GM18502 (cell line): ENCODE measurements at regions not wholly inside any gene's neighbourhood (a gene's known extent, or its start where the extent isn't known, plus 50 kb on each side); places are given as distances from the start of the nearest gene placed in this dataset.
"Not testable (repeated sequence)": the region's sequence is repeated elsewhere in the genome, so short reads cannot be mapped to it uniquely, and the experiment has no call there.

ENCODE experiments used
- ATAC-seq: cut with Tn5 transposase; IDR thresholded peaks from one replicate; pipeline ENCODE4 v1.9.1; 2021; ENCODE audit warnings: mild to moderate bottlenecking; ENCODE audit not compliant: unreplicated experiment, poor library complexity

DNA sequence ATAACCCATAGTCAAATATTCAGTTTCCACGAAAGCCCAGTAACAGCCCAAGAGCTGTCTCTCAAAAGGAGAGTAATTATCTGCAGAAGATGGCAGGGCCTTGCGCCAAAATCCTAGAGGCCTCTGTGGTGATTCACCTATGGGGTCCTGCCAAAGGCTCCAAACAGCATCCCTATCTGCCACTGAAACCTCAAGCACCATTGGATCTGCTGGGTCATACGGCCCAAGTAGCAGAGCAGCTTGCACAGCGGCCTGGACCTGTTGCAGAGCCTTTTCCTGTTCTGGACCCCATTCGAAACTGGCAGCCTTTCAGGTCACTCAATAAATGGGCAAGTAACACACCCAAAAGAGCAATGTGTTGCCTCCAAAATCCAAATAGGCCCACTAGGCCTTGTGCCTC lies 183.2 kb upstream of the IPO5 start:
- not testable (repeated sequence) for ATAC-seq

- not testable (repeated sequence) for ATAC-seq
Observed at GRCh38 chr13:97772466-97772865, 181.0 kb upstream of the IPO5 start.

DNA sequence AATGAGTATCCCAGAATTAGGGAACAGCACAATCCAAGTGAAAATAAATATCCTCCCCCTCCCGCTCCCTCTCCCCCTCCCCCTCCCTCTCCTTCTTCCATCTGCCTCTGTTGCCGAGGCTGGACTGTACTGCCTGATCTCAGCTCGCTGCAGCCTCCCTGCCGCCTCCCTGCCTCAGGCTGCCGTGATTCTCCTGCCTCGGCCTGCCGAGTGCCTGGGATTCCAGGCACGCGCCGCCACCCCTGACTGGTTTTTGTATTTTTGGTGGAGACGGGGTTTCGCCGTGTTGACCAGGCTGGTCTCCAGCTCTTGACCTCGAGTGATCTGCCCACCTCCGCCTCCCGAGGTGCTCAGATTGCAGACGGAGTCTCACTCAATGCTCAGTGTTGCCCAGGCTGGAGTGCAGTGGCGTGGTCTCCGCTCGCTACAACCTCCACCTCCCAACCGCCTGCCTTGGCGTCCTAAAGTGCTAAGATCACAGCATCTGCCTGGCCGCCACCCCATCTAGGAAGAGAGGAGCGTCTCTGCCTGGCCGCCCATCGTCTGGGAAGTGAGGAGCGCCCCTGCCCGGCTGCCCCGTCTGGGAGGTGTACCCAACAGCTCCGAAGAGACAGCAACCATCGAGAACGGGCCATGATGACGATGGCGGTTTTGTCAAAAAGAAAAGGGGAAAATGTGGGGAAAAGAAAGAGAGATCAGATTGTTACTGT lies 178.9 kb upstream of the IPO5 start:
- ATAC-seq, result not testable (repeated sequence)

DNA sequence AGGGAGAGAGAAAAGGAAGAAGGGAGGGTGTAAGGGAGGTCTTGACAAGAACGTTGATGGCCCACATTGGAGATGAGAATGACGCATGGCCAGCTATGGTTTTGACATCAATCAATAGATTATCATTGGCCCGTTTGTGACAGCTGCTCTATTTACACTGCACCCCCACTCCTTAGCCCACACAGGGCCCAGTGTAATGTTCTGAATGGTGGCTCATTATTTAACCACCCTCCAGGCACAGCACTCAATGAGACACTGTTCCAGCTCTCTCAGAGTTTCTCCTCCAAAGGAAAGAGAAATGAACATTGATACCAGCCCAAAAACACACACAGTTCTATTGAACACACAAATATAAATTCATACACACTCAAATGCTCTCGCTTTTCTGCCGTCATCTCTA lies 173.0 kb upstream of the IPO5 start:
- no peak for ATAC-seq

DNA sequence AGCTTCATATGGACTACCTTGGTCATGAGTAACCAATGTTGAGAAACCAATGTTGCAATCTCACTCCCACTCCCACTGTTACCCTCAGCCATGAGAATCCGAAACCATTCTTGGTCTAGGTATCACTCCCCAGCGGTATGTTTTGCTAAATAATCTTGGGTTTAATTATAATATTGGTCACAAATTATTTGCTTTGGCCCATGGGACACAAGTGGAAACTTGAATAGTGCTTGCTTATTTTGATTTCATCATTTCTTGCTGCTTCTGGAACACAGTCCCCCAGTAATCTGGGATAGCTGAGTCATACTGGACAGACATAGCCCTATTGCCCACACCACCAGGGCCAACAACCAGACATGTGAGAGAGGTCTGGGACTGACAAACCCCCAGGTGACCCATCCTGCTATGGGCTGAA lies 171.6 kb upstream of the IPO5 start:
- ATAC-seq, result no peak

DNA sequence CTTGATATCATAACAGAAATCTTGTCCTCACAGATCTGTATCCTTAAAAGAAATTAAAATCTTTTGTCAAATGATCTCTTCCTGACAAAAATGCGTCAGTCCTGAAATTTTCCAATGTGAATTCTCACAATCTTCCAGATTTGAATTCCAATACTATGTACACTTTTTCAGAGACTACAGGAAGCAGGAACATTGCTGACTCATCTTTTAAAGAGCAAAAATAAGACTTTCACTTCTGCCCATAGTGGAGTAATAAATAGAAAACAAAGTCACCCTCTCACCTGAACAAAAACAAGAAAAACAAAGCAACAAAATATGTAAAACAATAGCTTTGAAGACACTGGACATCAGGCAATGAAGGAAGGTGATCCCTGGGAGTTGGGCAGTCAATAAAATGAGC lies 167.0 kb upstream of the IPO5 start:
- no peak for ATAC-seq

GRCh38 chr13:97797553-97797952 lies 155.9 kb upstream of the IPO5 start:
- no peak for ATAC-seq

GRCh38 chr13:97798171-97798821 lies 155.2 kb upstream of the IPO5 start:
- no peak for ATAC-seq

DNA sequence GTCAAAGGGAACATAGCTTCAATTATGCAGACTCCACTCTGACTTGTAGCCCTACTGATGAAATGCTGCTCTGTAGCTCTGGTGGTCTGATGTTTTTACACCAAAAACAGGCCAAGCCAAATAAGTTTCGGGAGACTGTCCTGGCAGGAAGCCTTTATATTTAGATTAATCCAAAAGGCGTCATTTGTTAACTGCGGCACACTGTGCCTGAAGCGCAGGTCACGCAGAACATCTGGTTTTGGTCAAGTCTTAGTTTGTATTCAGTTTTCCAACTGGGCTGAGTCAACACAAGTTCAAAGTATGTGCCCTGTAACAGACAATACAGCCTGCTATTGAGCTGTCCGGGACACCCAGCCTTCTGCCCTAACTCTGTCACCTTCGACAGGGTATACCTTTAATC lies 154.6 kb upstream of the IPO5 start:
- ATAC-seq, result no peak

- no peak for ATAC-seq
Observed at GRCh38 chr13:97802213-97802612, 151.3 kb upstream of the IPO5 start.

- ATAC-seq, result no peak
Observed at GRCh38 chr13:97809576-97809975, 143.9 kb upstream of the IPO5 start.

DNA sequence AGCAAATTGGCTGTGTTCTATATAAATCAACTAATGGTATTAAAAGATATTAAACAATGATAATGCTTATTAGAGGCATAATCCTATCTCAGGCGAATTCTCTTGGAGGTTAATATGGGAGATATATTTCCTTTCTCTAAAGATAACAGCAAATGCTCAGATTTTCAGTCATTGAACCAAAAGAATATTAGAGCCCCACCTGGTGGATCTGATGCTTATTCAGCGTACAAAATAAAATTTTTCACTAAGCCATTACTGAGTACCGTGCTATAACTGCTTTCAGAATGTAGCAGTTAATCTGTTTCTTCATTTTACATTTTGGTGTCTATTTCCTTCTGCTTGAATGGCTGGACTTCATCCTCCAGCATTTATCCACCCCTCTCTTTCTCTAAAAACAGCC lies 143.3 kb upstream of the IPO5 start:
- no peak for ATAC-seq

DNA sequence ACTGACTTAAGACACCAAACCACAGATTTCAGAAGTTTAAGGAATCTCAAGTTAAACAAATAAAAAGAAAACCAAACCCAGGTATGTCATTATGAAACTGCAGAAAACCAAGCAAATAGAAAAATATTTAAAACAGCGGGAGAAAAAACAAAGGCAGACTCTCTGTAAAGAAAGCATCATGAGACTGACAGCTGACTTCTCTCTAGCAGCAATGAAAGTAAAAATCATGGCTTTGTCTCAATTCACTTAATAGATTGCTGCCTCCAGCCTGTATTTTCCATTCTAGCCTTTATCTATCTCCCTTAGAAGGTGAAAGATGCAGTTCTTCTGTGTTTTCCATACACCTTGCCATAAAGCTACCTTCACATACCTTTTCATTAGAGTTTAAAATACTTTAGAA lies 131.1 kb upstream of the IPO5 start:
- ATAC-seq, result no peak

- ATAC-seq, result no peak
Observed at GRCh38 chr13:97826421-97827012, 127.0 kb upstream of the IPO5 start.

DNA sequence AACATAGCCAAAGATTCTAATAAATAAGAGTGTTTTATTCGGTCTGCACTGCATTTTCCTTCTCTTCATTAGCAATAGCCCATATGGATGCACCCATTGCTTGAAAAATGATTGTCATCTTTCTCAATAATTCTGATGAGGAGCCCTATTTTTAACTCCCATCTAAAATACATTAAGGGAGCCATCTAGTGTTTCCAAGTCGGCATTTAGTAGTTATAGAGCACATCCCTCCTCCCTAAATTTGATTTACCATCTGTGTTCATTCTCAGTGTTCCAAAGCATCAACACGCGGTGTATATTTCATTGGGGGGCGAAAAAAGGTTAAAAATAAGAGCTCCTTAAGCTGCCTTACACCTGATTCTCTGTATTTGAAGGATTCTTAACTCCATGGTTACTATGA lies 119.2 kb upstream of the IPO5 start:
- ATAC-seq, result no peak

DNA sequence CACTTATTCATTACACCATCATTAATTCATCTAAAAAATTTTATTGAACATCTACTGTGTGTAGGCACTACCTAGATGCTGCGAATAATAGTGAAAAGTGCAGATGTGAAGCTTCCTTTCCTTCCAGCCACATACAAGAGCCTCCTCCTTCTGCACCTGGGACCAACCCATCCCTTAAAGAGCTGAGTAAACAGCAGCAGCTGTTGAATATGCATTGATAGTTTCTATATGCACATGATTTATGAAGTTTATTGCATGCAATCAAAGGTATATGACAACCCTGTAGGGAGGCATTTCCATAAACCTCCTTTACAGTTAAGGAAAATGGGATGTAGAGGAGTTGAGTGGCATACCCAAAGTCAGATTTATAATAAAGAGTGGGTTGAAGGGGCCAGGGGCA lies 110.3 kb upstream of the IPO5 start:
- ATAC-seq, result no peak

GRCh38 chr13:97844151-97844550 lies 109.3 kb upstream of the IPO5 start:
- ATAC-seq, result no peak

GRCh38 chr13:97848886-97849285 lies 104.6 kb upstream of the IPO5 start:
- ATAC-seq, result no peak

DNA sequence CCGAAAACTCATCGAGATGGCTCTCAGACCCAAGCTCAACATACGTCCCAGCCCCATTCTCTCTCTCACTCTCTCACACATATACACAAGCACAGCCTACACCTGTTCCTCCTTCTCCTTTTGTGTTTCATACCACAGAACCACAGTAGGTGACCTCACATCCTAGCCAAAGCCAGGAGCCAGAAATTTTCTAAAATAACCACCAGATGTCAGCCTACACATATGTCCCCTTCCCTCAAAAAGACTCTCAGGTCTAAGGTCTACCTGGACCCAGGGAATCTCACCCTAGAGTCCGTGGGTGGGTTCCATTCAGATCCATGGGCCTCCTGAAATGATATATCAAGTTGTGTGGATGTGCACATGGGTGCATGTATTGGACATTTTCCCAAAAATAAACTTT lies 104.2 kb upstream of the IPO5 start:
- ATAC-seq, result peak; percentile 97

DNA sequence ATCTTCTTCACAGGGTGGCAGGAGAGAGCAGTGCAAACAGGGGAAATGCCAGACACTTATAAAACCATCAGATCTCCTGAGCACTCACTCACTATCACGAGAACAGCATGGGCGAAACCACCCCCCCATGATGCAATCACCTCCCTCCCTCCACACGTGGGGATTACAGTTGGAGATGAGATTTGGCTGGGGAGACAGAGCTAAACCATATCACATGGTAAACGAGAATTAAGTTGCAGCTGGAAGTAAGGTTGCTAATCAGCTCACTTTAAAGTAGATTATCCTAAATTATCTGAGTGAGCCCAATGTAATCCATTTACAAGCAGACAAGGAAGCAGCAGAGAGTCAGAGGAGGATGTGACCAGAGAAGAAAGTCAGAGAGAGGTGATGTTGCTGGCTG lies 102.2 kb upstream of the IPO5 start:
- no peak for ATAC-seq

- ATAC-seq, result no peak
Observed at GRCh38 chr13:97852181-97852874, 101.1 kb upstream of the IPO5 start.
